G401 (cell line): ENCODE measurements at regions not wholly inside any gene's neighbourhood (a gene's known extent, or its start where the extent isn't known, plus 50 kb on each side); places are given as distances from the start of the nearest gene placed in this dataset.
"Not testable (repeated sequence)": the region's sequence is repeated elsewhere in the genome, so short reads cannot be mapped to it uniquely, and the experiment has no call there.

Source experiments
- DNase-seq: peaks from one replicate; pipeline ENCODE4 v3.0.0-alpha.2; 2015; ENCODE audit warnings: low spot score
- in situ Hi-C: cut with HindIII; loops from 2 replicates; pipeline ENCODE4 v1.10.0; 2016; ENCODE audit warnings: low sequenced_read_pairs, mixed read lengths

GRCh38 chr3:191148131-191148530, 50.9 kb upstream of the OSTN start:
- in situ Hi-C loops = no loop called here
- DNase-seq = no peak

GRCh38 chr3:191143224-191143623, 55.8 kb upstream of the OSTN start:
- in situ Hi-C loops = no loop called here
- DNase-seq = no peak

GRCh38 chr3:191141728-191142127, 57.3 kb upstream of the OSTN start:
- no peak for DNase-seq

GRCh38 chr3:191139736-191140135, 59.3 kb upstream of the OSTN start:
- in situ Hi-C loops = no loop called here
- no peak for DNase-seq

More at GRCh38 chr3:191141728-191142127, 57.3 kb upstream of the OSTN start:
- in situ Hi-C loops = no loop called here

GRCh38 chr3:191138937-191139336, 60.1 kb upstream of the OSTN start:
- DNase-seq = no peak
- in situ Hi-C loops = no loop called here

- no peak for DNase-seq
- in situ Hi-C loops = no loop called here
Measured at GRCh38 chr3:191137708-191138107, 61.3 kb upstream of the OSTN start.

GRCh38 chr3:191136347-191136746, 62.7 kb upstream of the OSTN start:
- no peak for DNase-seq
- in situ Hi-C loops = no loop called here

- in situ Hi-C loops = no loop called here
Measured at GRCh38 chr3:191135175-191135574, 63.9 kb upstream of the OSTN start.

GRCh38 chr3:191133359-191133758, 65.7 kb upstream of the OSTN start:
- no peak for DNase-seq
- in situ Hi-C loops = no loop called here

More at GRCh38 chr3:191135175-191135574, 63.9 kb upstream of the OSTN start:
- DNase-seq = no peak

GRCh38 chr3:191131305-191131704, 67.7 kb upstream of the OSTN start:
- no peak for DNase-seq
- in situ Hi-C loops = no loop called here

GRCh38 chr3:191124891-191125290, 74.2 kb upstream of the OSTN start:
- in situ Hi-C loops = not testable (repeated sequence)

GRCh38 chr3:191123946-191124345, 75.1 kb upstream of the OSTN start:
- DNase-seq = no peak
- in situ Hi-C loops = no loop called here

More at GRCh38 chr3:191124891-191125290, 74.2 kb upstream of the OSTN start:
- DNase-seq = not testable (repeated sequence)

- DNase-seq = no peak
- in situ Hi-C loops = no loop called here
Measured at GRCh38 chr3:191123231-191123630, 75.8 kb upstream of the OSTN start.

- in situ Hi-C loops = no loop called here
- no peak for DNase-seq
Measured at GRCh38 chr3:191120447-191121298, 78.4 kb upstream of the OSTN start.

- in situ Hi-C loops = no loop called here
- DNase-seq = no peak
Measured at GRCh38 chr3:191119415-191120295, 79.4 kb upstream of the OSTN start.

GRCh38 chr3:191111722-191112121, 87.3 kb upstream of the OSTN start:
- in situ Hi-C loops = no loop called here
- DNase-seq = no peak

- in situ Hi-C loops = no loop called here
- DNase-seq = no peak
Measured at GRCh38 chr3:191105418-191105817, 93.6 kb upstream of the OSTN start.

GRCh38 chr3:191100516-191100915, 98.5 kb upstream of the OSTN start:
- DNase-seq = no peak
- in situ Hi-C loops = no loop called here

- in situ Hi-C loops = no loop called here
Measured at GRCh38 chr3:191094057-191094845, 104.8 kb upstream of the OSTN start.

More at GRCh38 chr3:191094057-191094845, 104.8 kb upstream of the OSTN start:
- no peak for DNase-seq
